K562 (cell line): ENCODE measurements at regions not wholly inside any gene's neighbourhood (a gene's known extent, or its start where the extent isn't known, plus 50 kb on each side); places are given as distances from the start of the nearest gene placed in this dataset.

ENCODE experiments used
- ATAC-seq: fragments of 200-7000 bp; cut with Tn5 transposase; 3 replicates; pipeline ENCODE4 v1.9.1; 2020; ENCODE audit warnings: moderate library complexity
- BruUV-seq: library from RNA; stranded (reverse); fragments of 400-500 nt; replicated peaks from 2 replicates; lab custom pipeline; 2021; lab: Mats Ljungman, UMichigan
- CTCF ChIA-PET: fragments of 300-600 bp; formaldehyde crosslinking; extraction: SDS; loops from one replicate; lab custom pipeline; 2021; ENCODE audit warnings: low intra/inter-chr PET ratio; lab: Yijun Ruan, JAX
- POLR2A ChIA-PET: fragments of 300-600, 350-650 bp; sonication (Branson Sonifier 250); formaldehyde crosslinking; extraction: SDS; loops from one replicate; lab custom pipeline; 2021; ENCODE audit warnings: antibody characterized with exemption, inconsistent platforms; lab: Yijun Ruan, JAX
- DNase-seq, 4 experiments: peaks; one replicate each; pipeline versions ENCODE4 v3.0.0 to v3.0.0-alpha.2; 2011 to 2018; ENCODE audit warnings: low spot score in 3 of 4, mixed read lengths in 3 of 4; ENCODE audit errors: extremely low read depth in 1 of 4
- FAIRE-seq: peaks from 2 replicates; lab custom pipeline; 2011; peaks lifted over from hg19 to GRCh38; lab: Jason Lieb, UNC
- H2AFZ ChIP-seq: 2 replicates; pipeline ENCODE4 v1.6.0; 2011; ENCODE audit warnings: low read depth, low read length, control low read depth, inconsistent platforms
- H3K27ac ChIP-seq: fragments of 200-600 bp; 3 replicates; pipeline ENCODE4 v1.8.0; 2011; ENCODE audit warnings: low read depth, mild to moderate bottlenecking, control low read depth, inconsistent platforms, low read length, moderate library complexity, mixed read lengths; ENCODE audit errors: extremely low read depth
- H3K27me3 ChIP-seq, 2 experiments: fragments of 300-600 bp in 1 of 2; 2 replicates in 1 of 2; 3 replicates in 1 of 2; pipeline versions ENCODE4 v1.6.0 to v1.8.0; 2011; ENCODE audit warnings: inconsistent platforms in 2 of 2, low read length in 2 of 2, mild to moderate bottlenecking in 1 of 2, mixed read lengths in 1 of 2, moderate library complexity in 1 of 2; ENCODE audit not compliant: control insufficient read depth in 2 of 2, insufficient read depth in 2 of 2
- H3K36me3 ChIP-seq: fragments of 300-600 bp; 3 replicates; pipeline ENCODE4 v1.8.0; 2011; ENCODE audit warnings: mild to moderate bottlenecking, low read length, inconsistent platforms; ENCODE audit not compliant: control insufficient read depth, insufficient read depth
- H3K4me1 ChIP-seq, 2 experiments: fragments of 200-600 bp in 1 of 2; replicated peaks in 1 of 2; 2 replicates in 1 of 2; 3 replicates in 1 of 2; pipeline versions ENCODE4 v1.5.1 to v1.8.0; 2011; ENCODE audit warnings: inconsistent platforms in 2 of 2, low read length in 2 of 2, mild to moderate bottlenecking in 1 of 2, mixed read lengths in 1 of 2, moderate library complexity in 1 of 2; ENCODE audit not compliant: control insufficient read depth in 2 of 2, insufficient read depth in 2 of 2
- H3K4me2 ChIP-seq: 2 replicates; pipeline ENCODE4 v1.6.1; 2011; ENCODE audit warnings: low read length, control low read depth, inconsistent platforms, mixed read lengths; ENCODE audit not compliant: insufficient read depth
- H3K4me3 ChIP-seq: fragments of 200-600 bp; sonication (generic), shearing (Covaris generic); 2 replicates; pipeline ENCODE4 v1.5.1; 2016; ENCODE audit warnings: control low read depth, inconsistent platforms
- H3K79me2 ChIP-seq: fragments of 200-600 bp; 3 replicates; pipeline ENCODE4 v1.8.0; 2011; ENCODE audit warnings: low read length, inconsistent platforms; ENCODE audit not compliant: control insufficient read depth, insufficient read depth
- H3K9ac ChIP-seq, 2 experiments: 2 replicates each; pipeline versions ENCODE4 v1.6.0 to v1.6.1; 2011; ENCODE audit warnings: low read depth in 2 of 2, low read length in 2 of 2, control low read depth in 1 of 2, inconsistent platforms in 1 of 2, mild to moderate bottlenecking in 1 of 2, mixed read lengths in 1 of 2; ENCODE audit not compliant: insufficient read depth in 1 of 2
- H3K9me1 ChIP-seq: one replicate; pipeline ENCODE4 v1.6.0; 2011; ENCODE audit warnings: inconsistent platforms, mild to moderate bottlenecking, low read length, moderate library complexity; ENCODE audit not compliant: control insufficient read depth, insufficient read depth
- H3K9me3 ChIP-seq: replicated peaks from 2 replicates; pipeline ENCODE4 v1.5.1; 2011; ENCODE audit warnings: low read depth, low read length, inconsistent platforms; ENCODE audit not compliant: control insufficient read depth, insufficient read depth
- H4K20me1 ChIP-seq: replicated peaks from 2 replicates; pipeline ENCODE4 v1.6.1; 2011; ENCODE audit warnings: low read length, inconsistent platforms, mixed read lengths; ENCODE audit not compliant: control insufficient read depth, insufficient read depth
- ARHGAP35 ChIP-seq: fragments of 450-650 bp; IDR thresholded peaks from 2 replicates; pipeline ENCODE4 v1.6.1; 2018; ENCODE audit not compliant: partially characterized antibody
- CREB1 ChIP-seq, 2 experiments: sonication (generic) in 1 of 2; formaldehyde crosslinking in 1 of 2; IDR thresholded peaks; 2 replicates each; pipeline versions ENCODE4 v1.6.1 to v1.8.0; 2012 to 2022; ENCODE audit warnings: inconsistent platforms in 1 of 2, mild to moderate bottlenecking in 1 of 2, missing genetic modification reagents in 1 of 2, moderate library complexity in 1 of 2
- DLX4 ChIP-seq: fragments of 250-450 bp; sonication (Bioruptor Pico); IDR thresholded peaks from 2 replicates; pipeline ENCODE4 v1.6.1; 2021; ENCODE audit warnings: mild to moderate bottlenecking
- E2F1 ChIP-seq: sonication (generic); formaldehyde crosslinking; IDR thresholded peaks from 2 replicates; pipeline ENCODE4 v1.8.1; 2023; ENCODE audit warnings: mild to moderate bottlenecking, missing genetic modification reagents, moderate library complexity
- E4F1 ChIP-seq: fragments of 250-450 bp; sonication (Bioruptor Pico); IDR thresholded peaks from 2 replicates; pipeline ENCODE4 v1.5.0; 2021; ENCODE audit warnings: mild to moderate bottlenecking, borderline replicate concordance
- FIP1L1 ChIP-seq: fragments of 200-400 bp; formaldehyde crosslinking; IDR thresholded peaks from 2 replicates; pipeline ENCODE4 v1.6.1; 2018; ENCODE audit warnings: mild to moderate bottlenecking, low read depth, low read length; ENCODE audit not compliant: poor library complexity, severe bottlenecking
- HLTF ChIP-seq: fragments of 450-650 bp; IDR thresholded peaks from 2 replicates; pipeline ENCODE4 v1.6.1; 2016
- KHSRP ChIP-seq: fragments of 450-650 bp; IDR thresholded peaks from 2 replicates; pipeline ENCODE4 v1.6.1; 2017
- MAFF ChIP-seq: IDR thresholded peaks from 2 replicates; pipeline ENCODE4 v1.6.1; 2012; ENCODE audit warnings: low read length, improper control_type of control experiment
- MBD1 ChIP-seq: fragments of 250-450 bp; sonication (Bioruptor Pico); IDR thresholded peaks from 2 replicates; pipeline ENCODE4 v1.8.0; 2022; ENCODE audit warnings: inconsistent platforms
- PTTG1 ChIP-seq: fragments of 450-650 bp; IDR thresholded peaks from 2 replicates; pipeline ENCODE4 v1.6.1; 2016; ENCODE audit warnings: low read depth, mild to moderate bottlenecking, missing genetic modification characterization, missing compliant biosample characterization
- RBFOX2 ChIP-seq: fragments of 200-400 bp; formaldehyde crosslinking; IDR thresholded peaks from 2 replicates; pipeline ENCODE4 v1.6.1; 2017; ENCODE audit warnings: low read depth, mild to moderate bottlenecking, low read length, moderate library complexity
- SMARCB1 ChIP-seq: IDR thresholded peaks from 2 replicates; pipeline ENCODE4 v1.6.1; 2011; ENCODE audit warnings: improper control_type of control experiment, low read depth; ENCODE audit not compliant: insufficient read length
- STAT5B ChIP-seq: fragments of 250-450 bp; sonication (Bioruptor Pico); IDR thresholded peaks from 2 replicates; pipeline ENCODE4 v1.8.0; 2021; ENCODE audit warnings: mild to moderate bottlenecking, inconsistent platforms
- TAF15 ChIP-seq: fragments of 200-400 bp; formaldehyde crosslinking; IDR thresholded peaks from 2 replicates; pipeline ENCODE4 v1.6.1; 2017; ENCODE audit warnings: mild to moderate bottlenecking, low read depth, low read length, moderate library complexity
- THRAP3 ChIP-seq: fragments of 450-650 bp; IDR thresholded peaks from 2 replicates; pipeline ENCODE4 v1.6.1; 2016; ENCODE audit warnings: mild to moderate bottlenecking, inconsistent platforms, borderline replicate concordance
- TRIM24 ChIP-seq, 2 experiments: fragments of 450-650 bp; IDR thresholded peaks; 2 replicates each; pipeline ENCODE4 v1.6.1; 2016
- ZBED1 ChIP-seq: IDR thresholded peaks from 2 replicates; pipeline ENCODE4 v1.6.1; 2014
- ZNF263 ChIP-seq: sonication (generic); formaldehyde crosslinking; IDR thresholded peaks from 2 replicates; pipeline ENCODE4 v1.8.0; 2022; ENCODE audit warnings: mild to moderate bottlenecking, missing genetic modification reagents, borderline replicate concordance
- WGBS: fragments of 100-300 bp; shearing (Covaris generic); methylation state at CpG from one replicate; pipeline ENCODE4 v1.1.6; 2016; ENCODE audit warnings: low coverage, mixed read lengths; ENCODE audit not compliant: insufficient coverage; ENCODE audit errors: missing lambda C conversion rate; 5-methylcytosine and 5-hydroxymethylcytosine counted together
- in situ Hi-C: fragments of 300-500 bp; cut with MboI; formaldehyde crosslinking; loops from 4 replicates; pipeline ENCODE4 v1.15.0; 2018; ENCODE audit warnings: inconsistent platforms, mixed read lengths
- intact Hi-C: fragments of 100-400 bp; cut with micrococcal nuclease; formaldehyde crosslinking; loops from 2 replicates; pipeline ENCODE4 v1.14.2; 2022

- WGBS: 13% methylated on average over 2 of the region's 2 CpGs
- H3K36me3 ChIP-seq: no peaks in the 10 kb centered on the region
- no peak overlapping the region for H3K9ac ChIP-seq
- H3K27me3 ChIP-seq: no peaks in the 10 kb centered on the region
- intact Hi-C loops: no loop called here
- H3K79me2 ChIP-seq: no peaks in the 10 kb centered on the region
- FAIRE-seq: no peak
- CTCF ChIA-PET: interaction anchor here (0.6 kb wide), 1 partner anchor 517 kb away, joined by 3 read pairs; no protein-coding TSS in a partner anchor
- in situ Hi-C loops: no loop called here
- no peak overlapping the region for H3K4me2 ChIP-seq
- no peaks in the 10 kb centered on the region for H3K9me1 ChIP-seq
- no peak overlapping the region for H3K27ac ChIP-seq
- H3K4me3 ChIP-seq: no peak overlapping the region
- no peak for ATAC-seq
- H3K4me1 ChIP-seq: no peaks in the 10 kb centered on the region
- no peaks in the 10 kb centered on the region for H3K9me3 ChIP-seq
- H2AFZ ChIP-seq: no peak overlapping the region
- no peak for DNase-seq
- no TSS peak for BruUV-seq
- no peaks in the 10 kb centered on the region for H4K20me1 ChIP-seq
- POLR2A ChIA-PET: no interaction called here
- no peak for TF ChIP-seq SMARCB1
- TF ChIP-seq E2F1: no peak
- TF ChIP-seq THRAP3: no peak
- TF ChIP-seq ZNF263: no peak
- TF ChIP-seq RBFOX2: no peak
- no peak for TF ChIP-seq CREB1 (IDR thresholded peaks at IDR 0.05)
- TF ChIP-seq CREB1 (CRISPR knock-in tag; IDR thresholded peaks at IDR 0.05): no peak
- TF ChIP-seq HLTF: no peak
- TF ChIP-seq E4F1: no peak
- no peak for TF ChIP-seq STAT5B (CRISPR knock-in tag)
- TF ChIP-seq DLX4 (CRISPR knock-in tag): no peak
- no peak for TF ChIP-seq TAF15
- no peak for TF ChIP-seq PTTG1 (tag)
- no peak for TF ChIP-seq KHSRP
- no peak for TF ChIP-seq ARHGAP35
- TF ChIP-seq MBD1: no peak
- no peak for TF ChIP-seq ZBED1
- TF ChIP-seq FIP1L1: no peak
- TF ChIP-seq MAFF: no peak
- TF ChIP-seq TRIM24 (IDR thresholded peaks at IDR 0.05): no peak
Observed at GRCh38 chr2:41741951-41742595, 305.7 kb upstream of the PKDCC start.
